ENCODE measurements at regions not wholly inside any gene's neighbourhood (a gene's known extent, or its start where the extent isn't known, plus 50 kb on each side); places are given as distances from the start of the nearest gene placed in this dataset.

- no peak overlapping the region for H3K9ac ChIP-seq (ENCODE audit: insufficient read depth in 1 of 2, low read depth in 2 of 2, low read length in 2 of 2)
- H3K9me1 ChIP-seq (ENCODE audit: control insufficient read depth, insufficient read depth, low read length) = no peaks in the 10 kb centered on the region
- no peaks in the 10 kb centered on the region for H3K36me3 ChIP-seq (ENCODE audit: control insufficient read depth, insufficient read depth, low read length)
- no peaks in the 10 kb centered on the region for H3K79me2 ChIP-seq (ENCODE audit: control insufficient read depth, insufficient read depth, low read length)
- H4K20me1 ChIP-seq (replicated peaks; ENCODE audit: control insufficient read depth, insufficient read depth, low read length) = no peaks in the 10 kb centered on the region
- TF ChIP-seq REST (IDR thresholded peaks at IDR 0.05; ENCODE audit: borderline replicate concordance) (0 out of 2 replicates have a peak, but pooled peaks have one; percentile 7), REST (CRISPR knock-in tag; IDR thresholded peaks at IDR 0.05; ENCODE audit: low read depth) (no peak), ZNF316 (IDR thresholded peaks at IDR 0.05) (no peak)
- H3K4me3 ChIP-seq = no peak overlapping the region
- intact Hi-C loops (cut with micrococcal nuclease) = no loop called here
- DNase-seq (ENCODE audit: extremely low read depth in 1 of 4, low spot score in 3 of 4) (no peak), FAIRE-seq (no peak), ATAC-seq (no peak)
- in situ Hi-C loops (cut with MboI) = no loop called here
- no peaks in the 10 kb centered on the region for H3K9me3 ChIP-seq (replicated peaks; ENCODE audit: control insufficient read depth, insufficient read depth, low read depth, low read length)
- H3K4me1 ChIP-seq (replicated peaks in 1 of 2; ENCODE audit: control insufficient read depth in 2 of 2, insufficient read depth in 2 of 2, low read length in 2 of 2) = no peaks in the 10 kb centered on the region
- no TSS peak for BruUV-seq (replicated peaks)
- no peaks in the 10 kb centered on the region for H3K27me3 ChIP-seq (ENCODE audit: control insufficient read depth in 2 of 2, insufficient read depth in 2 of 2, low read length in 2 of 2)
- H3K27ac ChIP-seq (ENCODE audit: extremely low read depth, low read depth, low read length) = no peak overlapping the region
- no peak overlapping the region for H3K4me2 ChIP-seq (ENCODE audit: insufficient read depth, low read length)
- ChIA-PET CTCF (ENCODE audit: low intra/inter-chr PET ratio) (no interaction called here), POLR2A (interaction anchor here (0.5 kb wide), 1 partner anchor 962 kb away, joined by 3 read pairs; no protein-coding TSS in a partner anchor)
- H2AFZ ChIP-seq (ENCODE audit: low read depth, low read length) = no peak overlapping the region
Observed at GRCh38 chr13:57264965-57265364, 98.0 kb downstream of the PRR20E start.

All from K562 (cell line).